CMK (cell line): ENCODE measurements at regions not wholly inside any gene's neighbourhood (a gene's known extent, or its start where the extent isn't known, plus 50 kb on each side); places are given as distances from the start of the nearest gene placed in this dataset.
"Not testable (repeated sequence)": the region's sequence is repeated elsewhere in the genome, so short reads cannot be mapped to it uniquely, and the experiment has no call there.

Source experiments
- DNase-seq: peaks from one replicate; pipeline ENCODE4 v3.0.0-alpha.2; 2010; ENCODE audit warnings: low read depth

DNA sequence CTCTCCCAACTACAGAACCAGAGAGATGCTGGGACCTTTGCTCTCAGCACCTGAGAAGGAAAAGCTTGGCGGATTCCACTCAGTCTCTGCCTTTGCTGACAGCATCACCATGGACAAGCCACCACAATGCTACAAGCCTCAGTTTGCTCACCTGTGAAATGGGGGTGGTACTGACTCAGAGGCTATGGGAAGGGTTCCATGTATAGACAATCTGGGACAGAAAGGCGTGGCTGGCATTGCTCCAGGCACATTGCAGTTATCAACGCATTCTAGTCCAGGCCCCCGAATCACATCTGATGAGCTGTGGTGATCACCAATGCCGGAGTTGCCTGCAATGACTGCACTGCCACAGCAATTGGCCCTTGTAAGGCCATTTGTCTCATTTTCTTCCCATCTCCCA is 72.6 kb downstream of the ISX start:
- no peak for DNase-seq

- DNase-seq: no peak
Measured at GRCh38 chr22:35140879-35141745, 75.2 kb downstream of the ISX start.

GRCh38 chr22:35148381-35148780 is 82.4 kb downstream of the ISX start:
- no peak for DNase-seq

- DNase-seq: no peak
Measured at GRCh38 chr22:35148866-35149548, 83.0 kb downstream of the ISX start.

GRCh38 chr22:35150183-35151107 is 84.5 kb downstream of the ISX start:
- peak; percentile 46 for DNase-seq

GRCh38 chr22:35152316-35152715 is 86.4 kb downstream of the ISX start:
- DNase-seq: no peak

DNA sequence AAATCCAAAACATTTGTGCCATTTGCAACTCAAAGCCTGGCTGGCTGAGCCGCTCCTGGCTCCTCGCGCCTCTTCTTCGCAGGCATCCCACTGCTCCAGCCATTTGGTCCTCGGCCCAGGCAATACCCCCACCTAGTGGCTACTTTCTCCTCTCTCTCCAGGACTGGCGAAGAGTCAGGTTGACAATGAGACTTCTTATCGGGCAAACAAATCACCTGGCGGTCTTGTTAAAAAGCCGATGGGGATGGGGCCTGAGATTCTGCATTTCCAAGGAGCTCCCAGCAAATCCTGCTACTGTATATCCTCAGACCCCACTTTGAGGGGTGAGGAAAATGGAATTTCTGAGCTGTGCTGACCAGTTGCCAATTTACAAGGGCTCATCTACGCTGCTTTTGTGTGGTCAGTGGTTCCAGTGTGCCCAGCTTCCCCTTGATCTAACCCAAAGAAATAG is 89.0 kb downstream of the ISX start:
- DNase-seq: no peak

DNA sequence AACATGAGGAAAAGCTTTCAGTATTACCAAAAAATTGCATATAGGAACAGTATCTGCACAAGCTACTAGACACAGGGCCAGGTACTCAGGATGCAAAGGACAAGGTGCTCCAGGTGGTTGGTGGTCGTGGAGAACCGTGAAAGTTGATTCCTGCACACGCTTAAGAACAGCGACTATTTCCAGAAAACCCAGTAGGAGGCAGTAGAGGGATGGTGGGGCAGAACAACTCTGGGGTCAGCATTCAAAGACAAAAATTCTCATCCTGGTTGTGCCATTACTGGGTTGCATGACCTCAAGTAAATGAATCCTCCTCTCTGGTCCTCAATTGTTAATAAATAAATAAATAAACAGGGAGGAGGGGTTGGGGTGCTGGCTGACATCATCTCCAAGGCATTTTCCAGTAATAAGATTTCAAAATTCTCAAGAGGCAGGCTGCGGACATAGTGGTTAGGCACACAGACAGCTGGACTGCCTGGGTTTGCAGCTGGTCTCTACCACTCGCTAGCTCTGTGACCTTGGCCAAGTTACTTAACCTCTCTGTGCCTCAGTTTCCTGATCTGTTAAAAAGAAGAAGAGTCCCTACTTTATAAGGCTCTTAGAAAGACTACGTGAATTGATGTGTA is 89.6 kb downstream of the ISX start:
- no peak for DNase-seq

DNA sequence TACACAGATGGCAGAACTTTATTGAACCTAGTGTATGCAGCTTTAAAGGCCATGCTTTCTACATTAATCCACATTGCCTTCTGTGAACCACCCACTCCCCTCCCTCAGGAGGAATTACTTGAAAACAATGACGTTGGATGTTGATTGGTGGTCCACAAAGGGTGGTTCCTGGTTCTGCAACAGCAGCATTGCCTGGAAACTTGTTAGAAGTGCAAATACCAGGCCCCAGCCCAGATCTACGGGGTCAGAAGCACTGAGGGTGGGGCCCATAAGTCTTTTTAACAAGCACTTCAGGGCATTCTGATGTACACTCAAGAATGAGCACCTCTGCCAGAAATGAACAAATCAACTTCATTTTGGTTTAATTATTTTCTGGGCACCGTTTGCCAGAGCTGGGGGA is 91.0 kb downstream of the ISX start:
- DNase-seq: no peak

DNA sequence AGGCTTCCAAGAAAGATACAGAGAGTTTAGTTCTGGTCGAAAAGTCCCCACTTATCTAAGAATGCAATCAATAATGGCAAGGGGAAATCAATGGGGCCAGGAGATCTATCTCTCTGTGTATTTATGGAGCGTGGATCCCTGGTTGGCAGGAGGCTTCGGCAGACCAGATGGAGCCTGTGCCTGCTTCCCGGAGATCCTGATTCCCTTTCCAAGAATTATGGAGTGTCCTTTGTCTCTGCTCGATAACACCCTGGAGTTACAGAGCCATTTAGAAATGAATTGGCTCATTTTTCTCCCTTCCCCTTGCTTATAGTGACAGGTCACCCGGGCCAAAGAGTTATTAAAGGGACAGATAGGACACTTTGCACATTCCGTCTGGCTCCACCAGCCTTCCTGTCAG is 92.4 kb downstream of the ISX start:
- no peak for DNase-seq

GRCh38 chr22:35159343-35159742 is 93.4 kb downstream of the ISX start:
- no peak for DNase-seq

DNA sequence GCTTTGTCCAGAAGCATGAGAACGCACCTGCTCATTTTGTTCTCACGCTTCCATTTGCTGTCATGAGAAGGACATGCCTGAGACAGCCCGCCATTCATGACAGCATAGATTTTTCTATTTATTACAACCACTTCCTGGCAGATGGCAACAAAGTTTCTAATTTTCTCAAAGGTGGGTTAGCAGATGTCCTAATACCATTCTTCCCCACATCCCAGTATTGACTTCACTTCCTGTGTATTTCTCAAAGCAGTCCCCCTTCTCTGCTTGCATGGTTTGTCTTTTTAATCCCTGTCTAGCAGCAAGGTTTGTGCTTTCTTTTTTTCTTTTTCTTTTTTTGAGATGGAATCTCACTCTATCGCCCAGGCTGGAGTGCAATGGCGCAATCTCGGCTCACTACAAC is 94.3 kb downstream of the ISX start:
- no peak for DNase-seq

GRCh38 chr22:35165896-35166295 is 91.4 kb upstream of the HMGXB4 start:
- DNase-seq: not testable (repeated sequence)

GRCh38 chr22:35170716-35171697 is 86.3 kb upstream of the HMGXB4 start:
- DNase-seq: no peak

DNA sequence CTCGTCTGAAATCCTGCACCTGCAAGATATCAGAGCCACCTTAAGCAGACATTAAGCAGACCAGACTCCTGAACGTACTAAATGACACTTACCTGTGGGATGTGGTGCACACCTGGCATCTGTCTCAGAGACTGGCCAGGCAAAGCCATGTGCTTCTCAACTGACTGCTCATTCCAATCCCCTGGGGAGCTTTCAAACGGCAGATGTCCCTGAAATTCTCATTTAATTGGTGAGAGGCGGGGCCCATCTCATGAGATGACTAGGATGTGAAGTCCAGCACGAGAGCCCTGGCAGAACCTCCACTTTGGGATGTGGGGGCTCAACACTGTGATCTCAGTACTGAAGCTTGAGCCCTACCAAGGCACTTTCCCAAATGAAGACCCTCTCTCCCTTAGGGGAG is 84.9 kb upstream of the HMGXB4 start:
- no peak for DNase-seq

GRCh38 chr22:35173655-35174054 is 83.6 kb upstream of the HMGXB4 start:
- no peak for DNase-seq

GRCh38 chr22:35174401-35175038 is 82.8 kb upstream of the HMGXB4 start:
- no peak for DNase-seq

DNA sequence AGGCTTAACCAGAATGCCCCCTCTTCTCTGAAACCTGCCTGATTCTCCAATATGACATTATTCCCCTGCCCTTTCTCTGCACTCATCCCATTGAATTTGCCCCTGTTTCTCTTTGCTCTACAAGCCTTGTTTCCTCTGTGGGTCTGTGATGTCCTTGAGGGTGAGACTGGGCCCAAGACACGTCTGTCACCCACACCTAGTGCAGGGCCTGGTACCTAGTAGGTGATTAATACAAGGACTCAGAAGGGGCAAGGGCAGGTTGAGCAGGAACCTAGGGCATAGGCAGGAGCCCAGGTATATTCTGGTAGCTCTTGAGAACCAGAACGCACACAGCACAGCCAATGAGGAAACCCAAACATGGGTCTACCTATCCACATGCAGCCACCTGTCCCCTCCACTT is 81.9 kb upstream of the HMGXB4 start:
- no peak for DNase-seq

DNA sequence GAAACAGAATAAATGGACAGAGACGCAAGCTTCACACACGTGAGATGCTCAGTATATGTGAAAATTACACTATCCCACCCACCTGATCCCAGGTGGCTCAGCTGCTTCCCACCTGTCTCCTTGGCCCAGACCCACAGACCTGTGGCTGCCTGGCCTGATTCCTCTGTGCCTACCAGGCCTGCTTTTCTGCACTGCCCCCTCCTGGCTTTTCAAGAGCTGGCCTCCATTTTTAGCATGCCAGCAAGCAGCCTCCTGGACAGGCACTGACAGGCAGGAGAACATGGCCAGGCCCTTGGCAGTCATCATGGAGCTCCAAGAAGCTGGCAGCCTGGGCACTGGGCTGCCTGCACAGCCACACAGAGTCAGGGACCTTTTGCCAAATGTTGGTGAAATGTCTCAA is 79.5 kb upstream of the HMGXB4 start:
- DNase-seq: no peak

GRCh38 chr22:35178446-35178845 is 78.8 kb upstream of the HMGXB4 start:
- DNase-seq: no peak
